Bronchial epithelial cell (primary cell): ENCODE measurements at regions not wholly inside any gene's neighbourhood (a gene's known extent, or its start where the extent isn't known, plus 50 kb on each side); places are given as distances from the start of the nearest gene placed in this dataset.

ENCODE experiments used
- DNase-seq: peaks from one replicate; pipeline ENCODE4 v3.0.0-alpha.2; 2010; ENCODE audit warnings: low read depth
- FAIRE-seq: peaks from 2 replicates; lab custom pipeline; 2011; peaks lifted over from hg19 to GRCh38; lab: Jason Lieb, UNC
- H3K27me3 ChIP-seq: 2 replicates; pipeline ENCODE4 v1.5.1; 2011; ENCODE audit warnings: low read length; ENCODE audit not compliant: control insufficient read depth, insufficient read depth
- H3K36me3 ChIP-seq: 2 replicates; pipeline ENCODE4 v1.5.1; 2011; ENCODE audit warnings: low read length; ENCODE audit not compliant: control insufficient read depth, insufficient read depth
- H3K4me3 ChIP-seq: 2 replicates; pipeline ENCODE4 v1.5.1; 2011; ENCODE audit warnings: mild to moderate bottlenecking, low read depth, low read length, control low read depth
- TF ChIP-seq, protein P1 (sequence below): IDR thresholded peaks from 2 replicates; pipeline ENCODE4 v1.5.1; 2011; ENCODE audit warnings: mild to moderate bottlenecking, moderate library complexity, low read length, control low read depth, inconsistent platforms; ENCODE audit not compliant: insufficient read depth, severe bottlenecking

GRCh38 chr4:64967286-64967685, 558.0 kb upstream of the TECRL start:
- Histone ChIP-seq H3K36me3 (no peaks in the 10 kb centered on the region), H3K4me3 (no peak overlapping the region), H3K27me3 (no peaks in the 10 kb centered on the region)
- DNase-seq: no peak
- TF ChIP-seq, protein P1, sequence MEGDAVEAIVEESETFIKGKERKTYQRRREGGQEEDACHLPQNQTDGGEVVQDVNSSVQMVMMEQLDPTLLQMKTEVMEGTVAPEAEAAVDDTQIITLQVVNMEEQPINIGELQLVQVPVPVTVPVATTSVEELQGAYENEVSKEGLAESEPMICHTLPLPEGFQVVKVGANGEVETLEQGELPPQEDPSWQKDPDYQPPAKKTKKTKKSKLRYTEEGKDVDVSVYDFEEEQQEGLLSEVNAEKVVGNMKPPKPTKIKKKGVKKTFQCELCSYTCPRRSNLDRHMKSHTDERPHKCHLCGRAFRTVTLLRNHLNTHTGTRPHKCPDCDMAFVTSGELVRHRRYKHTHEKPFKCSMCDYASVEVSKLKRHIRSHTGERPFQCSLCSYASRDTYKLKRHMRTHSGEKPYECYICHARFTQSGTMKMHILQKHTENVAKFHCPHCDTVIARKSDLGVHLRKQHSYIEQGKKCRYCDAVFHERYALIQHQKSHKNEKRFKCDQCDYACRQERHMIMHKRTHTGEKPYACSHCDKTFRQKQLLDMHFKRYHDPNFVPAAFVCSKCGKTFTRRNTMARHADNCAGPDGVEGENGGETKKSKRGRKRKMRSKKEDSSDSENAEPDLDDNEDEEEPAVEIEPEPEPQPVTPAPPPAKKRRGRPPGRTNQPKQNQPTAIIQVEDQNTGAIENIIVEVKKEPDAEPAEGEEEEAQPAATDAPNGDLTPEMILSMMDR: no peak
- no peak for FAIRE-seq

DNA sequence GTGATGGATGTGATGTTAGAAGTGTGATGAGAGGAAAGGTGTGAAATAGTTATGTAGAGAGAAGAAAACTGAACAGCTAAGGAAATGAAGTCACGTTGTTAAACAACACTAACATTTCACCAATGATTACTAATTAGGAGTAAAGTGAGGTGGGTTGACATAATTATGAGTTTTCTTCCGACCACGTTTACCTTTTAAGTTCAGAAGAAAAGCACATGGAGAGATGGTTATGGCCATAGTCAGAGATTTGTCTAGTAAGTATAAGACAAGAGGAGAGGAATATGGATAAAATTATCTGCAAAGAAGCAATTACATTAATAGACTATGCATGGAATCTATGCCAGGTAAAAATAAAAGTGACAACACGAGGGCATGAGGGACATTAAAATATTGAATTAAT, 551.3 kb upstream of the TECRL start:
- TF ChIP-seq, protein P1: no peak
- Histone ChIP-seq H3K4me3 (no peak overlapping the region), H3K36me3 (no peaks in the 10 kb centered on the region), H3K27me3 (no peaks in the 10 kb centered on the region)
- FAIRE-seq: no peak
- DNase-seq: no peak

DNA sequence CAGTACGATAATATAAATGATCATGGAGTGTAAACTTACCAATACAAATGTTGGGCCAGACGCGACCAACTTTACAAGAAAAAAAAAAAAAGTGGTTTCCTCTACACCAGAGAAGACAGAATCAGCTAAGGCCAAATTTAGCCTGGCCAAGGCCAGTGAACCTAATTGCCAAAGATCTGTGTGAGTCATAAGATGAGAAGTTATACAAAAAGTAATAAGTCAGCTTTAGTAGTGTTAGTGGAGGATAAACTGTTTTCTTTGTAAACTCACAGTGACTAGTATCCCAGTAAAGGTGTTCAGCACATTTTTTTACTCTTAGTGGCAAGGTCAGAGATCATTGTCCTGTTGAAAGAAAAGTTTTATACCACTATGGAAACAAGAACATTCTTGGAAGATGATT, 531.4 kb upstream of the TECRL start:
- no peaks in the 10 kb centered on the region for H3K27me3 ChIP-seq
- no peak overlapping the region for H3K4me3 ChIP-seq
- FAIRE-seq (no peak), DNase-seq (peak; percentile 35)
- TF ChIP-seq, protein P1: no peak
- no peaks in the 10 kb centered on the region for H3K36me3 ChIP-seq

DNA sequence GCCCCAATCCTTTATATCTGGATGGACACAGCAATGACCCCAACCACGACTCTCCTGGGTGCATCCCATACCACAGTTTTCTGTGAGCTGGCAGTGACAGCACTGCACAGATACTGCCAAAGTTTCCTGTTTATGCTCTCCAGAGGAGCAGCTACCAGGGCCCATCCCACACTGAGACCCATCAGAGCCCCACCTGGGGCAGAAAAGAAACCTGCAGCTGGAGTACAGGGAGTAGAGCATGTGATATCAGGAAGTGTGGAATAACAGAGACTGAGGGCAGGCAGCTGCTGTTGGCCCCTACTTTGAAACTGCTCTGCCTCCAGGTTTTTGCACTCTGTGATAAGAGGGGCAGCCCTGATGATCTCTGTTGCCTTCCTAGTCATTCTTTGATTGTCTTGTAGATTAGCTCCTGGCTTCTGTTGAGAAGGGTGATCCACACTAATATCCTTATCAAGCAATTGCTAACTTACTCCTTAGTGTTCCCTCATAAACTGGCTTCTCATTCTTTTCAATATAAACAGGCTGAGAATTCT, 526.3 kb upstream of the TECRL start:
- no peak for DNase-seq
- no peak for FAIRE-seq
- Histone ChIP-seq H3K4me3 (no peak overlapping the region), H3K27me3 (no peaks in the 10 kb centered on the region), H3K36me3 (no peaks in the 10 kb centered on the region)
- TF ChIP-seq, protein P1: no peak

DNA sequence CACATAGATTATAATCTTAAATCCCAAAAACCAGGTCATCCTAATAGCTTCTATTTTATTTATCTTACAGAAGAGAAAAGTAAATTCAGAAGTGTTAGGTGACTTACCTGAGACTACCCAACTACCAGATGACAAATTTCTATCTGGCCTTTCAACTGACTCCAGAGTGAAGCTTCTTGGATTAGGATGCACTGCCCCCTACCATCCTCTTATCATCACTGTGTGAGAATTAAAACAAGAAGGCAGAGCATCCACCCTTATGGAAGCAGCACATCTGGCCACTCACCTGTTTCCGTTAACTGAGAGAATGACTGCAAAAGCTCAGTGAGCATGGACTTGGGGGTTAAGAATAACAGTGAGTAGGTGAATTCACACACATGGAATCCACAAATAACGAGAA, 502.6 kb upstream of the TECRL start:
- no peak for DNase-seq
- TF ChIP-seq, protein P1: no peak
- H3K4me3 ChIP-seq: no peak overlapping the region
- H3K27me3 ChIP-seq: no peaks in the 10 kb centered on the region
- H3K36me3 ChIP-seq: no peaks in the 10 kb centered on the region
- no peak for FAIRE-seq

- H3K36me3 ChIP-seq: no peaks in the 10 kb centered on the region
- H3K27me3 ChIP-seq: no peaks in the 10 kb centered on the region
- H3K4me3 ChIP-seq: no peak overlapping the region
- DNase-seq (no peak), FAIRE-seq (no peak)
- TF ChIP-seq, protein P1: no peak
These were observed 494.7 kb upstream of the TECRL start for GRCh38 chr4:64903986-64904385.
